Mesenchymal stem cell (in vitro differentiated cells and primary cell): ENCODE measurements at regions not wholly inside any gene's neighbourhood (a gene's known extent, or its start where the extent isn't known, plus 50 kb on each side); places are given as distances from the start of the nearest gene placed in this dataset.

ENCODE experiments used
- DNase-seq: peaks from one replicate; pipeline ENCODE4 v3.0.0-alpha.2; 2013
- H2AFZ ChIP-seq: one replicate; pipeline ENCODE4 v1.6.1; 2013; ENCODE audit warnings: low read depth, mild to moderate bottlenecking, control low read depth, inconsistent platforms, low read length, moderate library complexity
- H2AK5ac ChIP-seq: 2 replicates; pipeline ENCODE4 v1.6.1; 2013; ENCODE audit warnings: low read length, moderate library complexity, mild to moderate bottlenecking, inconsistent platforms; ENCODE audit not compliant: severe bottlenecking
- H2BK120ac ChIP-seq: one replicate; pipeline ENCODE4 v1.6.1; 2013; ENCODE audit warnings: low read depth, mild to moderate bottlenecking, inconsistent platforms, low read length, moderate library complexity
- H2BK12ac ChIP-seq, 2 experiments: one replicate each; pipeline ENCODE4 v1.6.1; 2013; ENCODE audit warnings: inconsistent platforms in 2 of 2, low read length in 2 of 2, mild to moderate bottlenecking in 2 of 2, moderate library complexity in 2 of 2, control low read depth in 1 of 2
- H2BK15ac ChIP-seq: one replicate; pipeline ENCODE4 v1.6.1; 2013; ENCODE audit warnings: mild to moderate bottlenecking, low read depth, inconsistent platforms; ENCODE audit not compliant: poor library complexity, severe bottlenecking
- H2BK5ac ChIP-seq: 2 replicates; pipeline ENCODE4 v1.6.1; 2013; ENCODE audit warnings: low read depth, mild to moderate bottlenecking, low read length, control low read depth, inconsistent platforms; ENCODE audit not compliant: poor library complexity, severe bottlenecking
- H3K14ac ChIP-seq, 2 experiments: one replicate each; pipeline ENCODE4 v1.6.1; 2013; ENCODE audit warnings: inconsistent platforms in 2 of 2, low read length in 2 of 2, control low read depth in 1 of 2, mild to moderate bottlenecking in 1 of 2, moderate library complexity in 1 of 2
- H3K18ac ChIP-seq, 2 experiments: one replicate each; pipeline ENCODE4 v1.6.1; 2013; ENCODE audit warnings: inconsistent platforms in 2 of 2, low read length in 2 of 2, control low read depth in 1 of 2, low read depth in 1 of 2, mild to moderate bottlenecking in 1 of 2
- H3K23ac ChIP-seq, 2 experiments: one replicate each; pipeline ENCODE4 v1.6.1; 2013; ENCODE audit warnings: inconsistent platforms in 2 of 2, low read length in 2 of 2, mild to moderate bottlenecking in 2 of 2, moderate library complexity in 2 of 2, control low read depth in 1 of 2
- H3K27ac ChIP-seq: 2 replicates; pipeline ENCODE4 v1.5.1; 2013; ENCODE audit warnings: mild to moderate bottlenecking, moderate library complexity, low read length, control low read depth, inconsistent platforms; ENCODE audit not compliant: poor library complexity, severe bottlenecking
- H3K27me3 ChIP-seq, 2 experiments: 2 replicates each; pipeline versions ENCODE4 v1.6.1 to v1.7.0; 2013; ENCODE audit warnings: low read length in 2 of 2, mild to moderate bottlenecking in 2 of 2, moderate library complexity in 2 of 2, control low read depth in 1 of 2, inconsistent platforms in 1 of 2; ENCODE audit not compliant: control insufficient read depth in 1 of 2, insufficient read depth in 1 of 2
- H3K36me3 ChIP-seq, 2 experiments: 2 replicates each; pipeline versions ENCODE4 v1.6.1 to v1.7.0; 2013; ENCODE audit warnings: low read length in 2 of 2, control low read depth in 1 of 2, inconsistent platforms in 1 of 2, low read depth in 1 of 2, mild to moderate bottlenecking in 1 of 2; ENCODE audit not compliant: insufficient read depth in 2 of 2, control insufficient read depth in 1 of 2
- H3K4ac ChIP-seq, 2 experiments: one replicate each; pipeline ENCODE4 v1.6.1; 2013; ENCODE audit warnings: inconsistent platforms in 2 of 2, low read length in 2 of 2, mild to moderate bottlenecking in 2 of 2, moderate library complexity in 2 of 2, control low read depth in 1 of 2, low read depth in 1 of 2
- H3K4me1 ChIP-seq: 2 replicates; pipeline ENCODE4 v1.6.1; 2013; ENCODE audit warnings: low read depth, low read length, control low read depth; ENCODE audit not compliant: control insufficient read depth, insufficient read depth
- H3K4me2 ChIP-seq: 2 replicates; pipeline ENCODE4 v1.6.1; 2013; ENCODE audit warnings: low read length, mild to moderate bottlenecking, inconsistent platforms; ENCODE audit not compliant: poor library complexity, severe bottlenecking
- H3K4me3 ChIP-seq, 2 experiments: 2 replicates each; pipeline versions ENCODE4 v1.5.1 to v1.7.0; 2013; ENCODE audit warnings: low read length in 2 of 2, mild to moderate bottlenecking in 2 of 2, control low read depth in 1 of 2, low read depth in 1 of 2; ENCODE audit not compliant: insufficient read depth in 1 of 2
- H3K79me1 ChIP-seq: replicated peaks from 2 replicates; pipeline ENCODE4 v1.6.1; 2013; ENCODE audit warnings: mild to moderate bottlenecking, control low read depth, low read length, inconsistent platforms; ENCODE audit not compliant: poor library complexity, severe bottlenecking
- H3K9ac ChIP-seq: 2 replicates; pipeline ENCODE4 v1.7.0; 2013; ENCODE audit warnings: mild to moderate bottlenecking, low read length, moderate library complexity
- H3K9me3 ChIP-seq: 2 replicates; pipeline ENCODE4 v1.7.0; 2013; ENCODE audit warnings: mild to moderate bottlenecking, low read length; ENCODE audit not compliant: control insufficient read depth
- H4K8ac ChIP-seq: one replicate; pipeline ENCODE4 v1.6.1; 2013; ENCODE audit warnings: inconsistent platforms, mild to moderate bottlenecking, low read length, moderate library complexity
- H4K91ac ChIP-seq: one replicate; pipeline ENCODE4 v1.6.1; 2013; ENCODE audit warnings: mild to moderate bottlenecking, low read length, inconsistent platforms
- WGBS: methylation state at CpG from one replicate; pipeline ENCODE4 v1.1.7; 2013; ENCODE audit warnings: mixed read lengths; 5-methylcytosine and 5-hydroxymethylcytosine counted together

GRCh38 chr11:129268371-129268770 lies 76.2 kb upstream of the ARHGAP32 start:
- no peak overlapping the region for H2BK120ac ChIP-seq
- H3K9me3 ChIP-seq, result no peaks in the 10 kb centered on the region
- no peak overlapping the region for H2BK12ac ChIP-seq
- H3K18ac ChIP-seq, result no peak overlapping the region
- H3K4me2 ChIP-seq, result no peak overlapping the region
- peaks cover 41% of the 10 kb centered on the region for H3K79me1 ChIP-seq
- no peak overlapping the region for H4K91ac ChIP-seq
- peaks cover 0 to 4% of the 10 kb centered on the region in 2 experiments for H3K36me3 ChIP-seq
- no peak overlapping the region for H2BK15ac ChIP-seq
- DNase-seq, result no peak
- H3K9ac ChIP-seq, result no peak overlapping the region
- WGBS, result 92% methylated on average over 3 of the region's 3 CpGs
- no peak overlapping the region for H2AK5ac ChIP-seq
- H3K27me3 ChIP-seq, result no peaks in the 10 kb centered on the region
- H2AFZ ChIP-seq, result no peak overlapping the region
- H3K14ac ChIP-seq, result no peak overlapping the region
- no peak overlapping the region for H3K4me3 ChIP-seq
- no peak overlapping the region for H2BK5ac ChIP-seq
- no peaks in the 10 kb centered on the region for H3K4me1 ChIP-seq
- H3K4ac ChIP-seq, result no peak overlapping the region
- no peak overlapping the region for H3K23ac ChIP-seq
- no peak overlapping the region for H3K27ac ChIP-seq
- H4K8ac ChIP-seq, result no peak overlapping the region

GRCh38 chr11:129267716-129268115 lies 75.6 kb upstream of the ARHGAP32 start:
- Histone ChIP-seq H4K8ac (no peak overlapping the region), H3K9me3 (no peaks in the 10 kb centered on the region), H2BK5ac (no peak overlapping the region), H4K91ac (no peak overlapping the region), H3K27me3 (no peaks in the 10 kb centered on the region), H2AK5ac (no peak overlapping the region), H3K79me1 (peaks cover 36% of the 10 kb centered on the region), H2BK12ac (no peak overlapping the region), H3K4me3 (no peak overlapping the region), H3K14ac (no peak overlapping the region), H3K4me1 (no peaks in the 10 kb centered on the region), H3K36me3 (peaks cover 0 to 4% of the 10 kb centered on the region in 2 experiments), H3K23ac (no peak overlapping the region), H2AFZ (no peak overlapping the region), H2BK120ac (no peak overlapping the region), H3K27ac (no peak overlapping the region), H2BK15ac (no peak overlapping the region), H3K18ac (no peak overlapping the region), H3K9ac (no peak overlapping the region), H3K4ac (no peak overlapping the region), H3K4me2 (no peak overlapping the region)
- WGBS, result 71% methylated on average over 3 of the region's 3 CpGs
- DNase-seq, result no peak

GRCh38 chr11:129266536-129266935 lies 74.4 kb upstream of the ARHGAP32 start:
- Histone ChIP-seq H2BK15ac (no peak overlapping the region), H3K36me3 (peaks cover 0 to 4% of the 10 kb centered on the region in 2 experiments), H3K14ac (peak overlapping the region in 1 of 2 experiments; percentile 41), H3K9ac (no peak overlapping the region), H3K18ac (peak overlapping the region in 1 of 2 experiments; percentile 62), H3K79me1 (peaks cover 35% of the 10 kb centered on the region), H2AK5ac (no peak overlapping the region), H2BK5ac (no peak overlapping the region), H3K27me3 (no peaks in the 10 kb centered on the region), H3K4me1 (no peaks in the 10 kb centered on the region), H3K4me2 (no peak overlapping the region), H2AFZ (no peak overlapping the region), H2BK12ac (no peak overlapping the region), H3K23ac (peak overlapping the region in 1 of 2 experiments; percentile 24), H3K27ac (no peak overlapping the region), H3K4me3 (no peak overlapping the region), H3K9me3 (no peaks in the 10 kb centered on the region), H3K4ac (no peak overlapping the region), H4K8ac (no peak overlapping the region), H4K91ac (no peak overlapping the region), H2BK120ac (no peak overlapping the region)
- DNase-seq, result no peak
- 50% methylated on average over 2 of the region's 2 CpGs for WGBS

- no peaks in the 10 kb centered on the region for H3K4me1 ChIP-seq
- no peak overlapping the region for H3K18ac ChIP-seq
- no peak overlapping the region for H2BK12ac ChIP-seq
- H3K4ac ChIP-seq, result no peak overlapping the region
- no peak overlapping the region for H3K9ac ChIP-seq
- H3K27me3 ChIP-seq, result no peaks in the 10 kb centered on the region
- no peak overlapping the region for H3K23ac ChIP-seq
- H3K4me2 ChIP-seq, result no peak overlapping the region
- peak; percentile 42 for DNase-seq
- peaks cover 28% of the 10 kb centered on the region for H3K79me1 ChIP-seq
- no peak overlapping the region for H4K91ac ChIP-seq
- no peak overlapping the region for H3K4me3 ChIP-seq
- H3K36me3 ChIP-seq, result peaks cover 0 to 4% of the 10 kb centered on the region in 2 experiments
- no CpG with 5 or more reads among the region's 5 CpGs for WGBS
- no peak overlapping the region for H2BK5ac ChIP-seq
- H4K8ac ChIP-seq, result no peak overlapping the region
- H2BK15ac ChIP-seq, result no peak overlapping the region
- no peak overlapping the region for H3K27ac ChIP-seq
- H2AFZ ChIP-seq, result no peak overlapping the region
- H2BK120ac ChIP-seq, result no peak overlapping the region
- no peaks in the 10 kb centered on the region for H3K9me3 ChIP-seq
- no peak overlapping the region for H3K14ac ChIP-seq
- no peak overlapping the region for H2AK5ac ChIP-seq
These were observed 73.1 kb upstream of the ARHGAP32 start for GRCh38 chr11:129265125-129265788.
